Progenitor cell of endocrine pancreas (in vitro differentiated cells): ENCODE measurements at regions not wholly inside any gene's neighbourhood (a gene's known extent, or its start where the extent isn't known, plus 50 kb on each side); places are given as distances from the start of the nearest gene placed in this dataset.
A peak's percentile ranks its signal among the peaks of the same experiment; 100 is the strongest.
"Not testable (repeated sequence)": the region's sequence is repeated elsewhere in the genome, so short reads cannot be mapped to it uniquely, and the experiment has no call there.

Experiments
- DNase-seq: peaks from one replicate; pipeline ENCODE4 v3.0.0; 2021; ENCODE audit warnings: low spot score; ENCODE audit not compliant: unreplicated experiment
- H3K27ac Mint-ChIP-seq: 2 replicates; pipeline ENCODE4 v1.8.0; 2021; ENCODE audit warnings: mild to moderate bottlenecking, moderate library complexity, mixed read lengths
- H3K27me3 Mint-ChIP-seq: 2 replicates; pipeline ENCODE4 v1.8.0; 2021; ENCODE audit warnings: mixed read lengths
- H3K36me3 Mint-ChIP-seq: 2 replicates; pipeline ENCODE4 v1.8.0; 2022; ENCODE audit warnings: mixed read lengths; ENCODE audit not compliant: insufficient read depth
- H3K4me1 Mint-ChIP-seq: 2 replicates; pipeline ENCODE4 v1.8.0; 2021; ENCODE audit warnings: low read depth, mixed read lengths
- H3K4me3 Mint-ChIP-seq: 2 replicates; pipeline ENCODE4 v1.8.0; 2021; ENCODE audit warnings: low read depth, mild to moderate bottlenecking, moderate library complexity, mixed read lengths
- H3K9me3 Mint-ChIP-seq: 2 replicates; pipeline ENCODE4 v1.8.0; 2021; ENCODE audit warnings: low read depth, mixed read lengths

DNA sequence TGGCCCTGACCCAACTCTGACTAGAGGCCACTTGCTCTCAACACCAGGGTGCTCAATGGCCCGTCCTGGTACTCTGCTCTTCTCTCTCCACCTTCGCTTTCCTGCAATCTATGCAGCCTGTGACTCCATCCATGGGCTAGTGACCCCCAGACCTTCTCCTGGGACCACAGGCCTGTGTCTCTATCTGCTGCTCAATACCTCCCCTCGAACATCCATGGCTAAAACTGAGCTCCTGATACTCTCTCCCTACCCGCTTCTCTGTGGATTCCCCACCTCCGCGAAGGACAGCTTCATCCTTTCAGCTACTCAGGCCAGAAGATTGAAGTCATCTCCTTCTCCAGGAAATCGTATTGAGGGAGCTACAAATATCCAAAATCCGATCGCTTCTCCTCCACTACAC is 363.4 kb downstream of the OR4F29 start:
- not testable (repeated sequence) for H3K4me1 Mint-ChIP-seq, H3K4me3 Mint-ChIP-seq, H3K36me3 Mint-ChIP-seq, H3K27me3 Mint-ChIP-seq, DNase-seq, H3K9me3 Mint-ChIP-seq, H3K27ac Mint-ChIP-seq

DNA sequence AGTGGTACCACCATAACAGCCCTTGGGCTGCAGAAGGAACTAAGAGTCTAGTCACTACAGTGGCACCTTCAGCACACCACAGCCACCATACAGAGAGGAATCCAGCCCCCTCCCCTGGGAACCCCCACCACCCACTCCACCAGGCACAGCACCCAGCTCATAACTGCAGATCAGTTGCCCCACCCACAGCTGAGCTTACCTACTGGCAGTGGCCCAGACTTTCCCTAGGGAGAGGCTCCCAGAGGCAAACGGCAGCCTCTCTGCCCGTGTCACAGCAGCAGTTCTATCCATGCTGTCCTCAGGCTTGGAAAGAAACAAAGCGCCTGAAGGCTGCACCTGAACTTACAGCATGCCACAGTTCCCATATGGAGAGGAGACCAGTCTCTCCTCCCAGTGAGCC is 372.3 kb downstream of the OR4F29 start:
- H3K27ac Mint-ChIP-seq, H3K9me3 Mint-ChIP-seq: not testable (repeated sequence)

DNA sequence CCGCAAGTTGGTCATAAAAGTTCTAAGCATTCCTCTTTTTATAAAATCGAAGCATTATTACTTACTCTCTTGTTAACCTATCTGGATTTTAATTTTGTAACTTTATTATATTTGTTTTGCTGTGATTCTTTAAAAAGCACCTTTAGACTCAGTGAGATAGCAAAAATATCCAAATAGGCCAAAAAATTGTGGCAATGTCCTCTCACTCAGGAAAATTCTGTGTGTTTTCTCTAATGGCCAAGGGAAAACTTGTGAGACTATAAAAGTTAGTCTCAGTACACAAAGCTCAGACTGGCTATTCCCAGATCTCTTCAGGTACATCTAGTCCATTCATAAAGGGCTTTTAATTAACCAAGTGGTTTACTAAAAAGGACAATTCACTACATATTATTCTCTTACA is 386.4 kb downstream of the OR4F29 start, which contains the start of gene OR4F5:
OR4F5 (plus strand) TSS at position 301 of the 400 bp plus-strand sequence.
- H3K4me1 Mint-ChIP-seq, H3K4me3 Mint-ChIP-seq, H3K36me3 Mint-ChIP-seq, DNase-seq, H3K27ac Mint-ChIP-seq, H3K27me3 Mint-ChIP-seq, H3K9me3 Mint-ChIP-seq: not testable (repeated sequence)

More for the DNA sequence above, 372.3 kb downstream of the OR4F29 start:
- H3K4me3 Mint-ChIP-seq, DNase-seq, H3K27me3 Mint-ChIP-seq, H3K4me1 Mint-ChIP-seq, H3K36me3 Mint-ChIP-seq: not testable (repeated sequence)

DNA sequence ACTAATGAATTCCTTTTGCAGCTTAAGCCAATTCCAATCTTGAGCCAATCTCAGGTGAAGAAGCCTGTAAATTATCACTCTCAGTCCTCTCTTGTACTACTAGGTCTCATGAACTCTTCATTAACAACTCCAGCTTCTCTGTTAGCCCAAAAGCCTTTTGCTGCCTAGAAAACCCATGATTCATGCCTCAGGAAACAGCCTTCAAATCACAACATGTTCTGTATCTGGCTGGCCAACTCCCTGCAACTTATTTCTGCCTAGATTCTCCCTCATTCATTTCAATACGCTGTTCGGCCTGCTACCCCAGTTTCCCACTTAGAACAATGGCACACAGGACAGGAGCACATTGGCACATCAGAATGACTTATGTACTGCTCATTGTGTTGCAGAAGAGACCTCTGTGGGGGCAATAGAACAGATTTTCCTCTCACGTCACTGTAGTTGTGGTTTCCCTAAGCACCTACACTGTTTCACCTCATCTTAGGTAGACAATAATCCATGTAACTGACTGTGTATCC is 395.4 kb downstream of the OR4F29 start:
- not testable (repeated sequence) for H3K4me3 Mint-ChIP-seq, H3K36me3 Mint-ChIP-seq, H3K9me3 Mint-ChIP-seq, DNase-seq, H3K27ac Mint-ChIP-seq, H3K4me1 Mint-ChIP-seq, H3K27me3 Mint-ChIP-seq

GRCh38 chr1:53182-53581 is 398.3 kb downstream of the OR4F29 start:
- H3K4me3 Mint-ChIP-seq = not testable (repeated sequence)

GRCh38 chr1:41965-42466 is 409.5 kb downstream of the OR4F29 start:
- H3K36me3 Mint-ChIP-seq, H3K27ac Mint-ChIP-seq, DNase-seq, H3K4me3 Mint-ChIP-seq, H3K9me3 Mint-ChIP-seq, H3K27me3 Mint-ChIP-seq, H3K4me1 Mint-ChIP-seq: not testable (repeated sequence)

More at GRCh38 chr1:53182-53581, 398.3 kb downstream of the OR4F29 start:
- H3K27ac Mint-ChIP-seq, H3K4me1 Mint-ChIP-seq, H3K9me3 Mint-ChIP-seq, DNase-seq, H3K36me3 Mint-ChIP-seq, H3K27me3 Mint-ChIP-seq: not testable (repeated sequence)

- not testable (repeated sequence) for H3K4me1 Mint-ChIP-seq, H3K27me3 Mint-ChIP-seq, H3K36me3 Mint-ChIP-seq
Observed at GRCh38 chr1:41197-41596, 410.3 kb downstream of the OR4F29 start.

GRCh38 chr1:29183-29582 is 422.3 kb downstream of the OR4F29 start:
- DNase-seq, H3K4me1 Mint-ChIP-seq, H3K27ac Mint-ChIP-seq, H3K36me3 Mint-ChIP-seq, H3K9me3 Mint-ChIP-seq, H3K27me3 Mint-ChIP-seq, H3K4me3 Mint-ChIP-seq: not testable (repeated sequence)

More at GRCh38 chr1:41197-41596, 410.3 kb downstream of the OR4F29 start:
- not testable (repeated sequence) for DNase-seq, H3K27ac Mint-ChIP-seq, H3K4me3 Mint-ChIP-seq, H3K9me3 Mint-ChIP-seq

- not testable (repeated sequence) for H3K4me3 Mint-ChIP-seq, H3K36me3 Mint-ChIP-seq, H3K27ac Mint-ChIP-seq, H3K9me3 Mint-ChIP-seq, H3K4me1 Mint-ChIP-seq, H3K27me3 Mint-ChIP-seq
- peak; percentile 9 for DNase-seq
Observed at GRCh38 chr1:17298-17697, 434.2 kb downstream of the OR4F29 start.

DNA sequence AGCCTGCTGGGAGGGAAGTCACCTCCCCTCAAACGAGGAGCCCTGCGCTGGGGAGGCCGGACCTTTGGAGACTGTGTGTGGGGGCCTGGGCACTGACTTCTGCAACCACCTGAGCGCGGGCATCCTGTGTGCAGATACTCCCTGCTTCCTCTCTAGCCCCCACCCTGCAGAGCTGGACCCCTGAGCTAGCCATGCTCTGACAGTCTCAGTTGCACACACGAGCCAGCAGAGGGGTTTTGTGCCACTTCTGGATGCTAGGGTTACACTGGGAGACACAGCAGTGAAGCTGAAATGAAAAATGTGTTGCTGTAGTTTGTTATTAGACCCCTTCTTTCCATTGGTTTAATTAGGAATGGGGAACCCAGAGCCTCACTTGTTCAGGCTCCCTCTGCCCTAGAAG is 435.5 kb downstream of the OR4F29 start:
- H3K9me3 Mint-ChIP-seq, H3K4me1 Mint-ChIP-seq, H3K36me3 Mint-ChIP-seq, H3K4me3 Mint-ChIP-seq, H3K27ac Mint-ChIP-seq, H3K27me3 Mint-ChIP-seq: not testable (repeated sequence)
- peak; percentile 7 for DNase-seq

DNA sequence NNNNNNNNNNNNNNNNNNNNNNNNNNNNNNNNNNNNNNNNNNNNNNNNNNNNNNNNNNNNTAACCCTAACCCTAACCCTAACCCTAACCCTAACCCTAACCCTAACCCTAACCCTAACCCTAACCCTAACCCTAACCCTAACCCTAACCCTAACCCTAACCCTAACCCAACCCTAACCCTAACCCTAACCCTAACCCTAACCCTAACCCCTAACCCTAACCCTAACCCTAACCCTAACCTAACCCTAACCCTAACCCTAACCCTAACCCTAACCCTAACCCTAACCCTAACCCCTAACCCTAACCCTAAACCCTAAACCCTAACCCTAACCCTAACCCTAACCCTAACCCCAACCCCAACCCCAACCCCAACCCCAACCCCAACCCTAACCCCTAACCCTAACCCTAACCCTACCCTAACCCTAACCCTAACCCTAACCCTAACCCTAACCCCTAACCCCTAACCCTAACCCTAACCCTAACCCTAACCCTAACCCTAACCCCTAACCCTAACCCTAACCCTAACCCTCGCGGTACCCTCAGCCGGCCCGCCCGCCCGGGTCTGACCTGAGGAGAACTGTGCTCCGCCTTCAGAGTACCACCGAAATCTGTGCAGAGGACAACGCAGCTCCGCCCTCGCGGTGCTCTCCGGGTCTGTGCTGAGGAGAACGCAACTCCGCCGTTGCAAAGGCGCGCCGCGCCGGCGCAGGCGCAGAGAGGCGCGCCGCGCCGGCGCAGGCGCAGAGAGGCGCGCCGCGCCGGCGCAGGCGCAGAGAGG is 441.3 kb downstream of the OR4F29 start:
- peak; percentile 8 for DNase-seq
- H3K4me3 Mint-ChIP-seq, H3K4me1 Mint-ChIP-seq, H3K27me3 Mint-ChIP-seq, H3K36me3 Mint-ChIP-seq, H3K9me3 Mint-ChIP-seq, H3K27ac Mint-ChIP-seq: not testable (repeated sequence)
